Trophoblast cell (in vitro differentiated cells and primary cell): ENCODE measurements at regions not wholly inside any gene's neighbourhood (a gene's known extent, or its start where the extent isn't known, plus 50 kb on each side); places are given as distances from the start of the nearest gene placed in this dataset.

Experiments
- DNase-seq, 2 donors: peaks; one replicate each; pipeline ENCODE4 v3.0.0-alpha.2; 2016
- H2AFZ ChIP-seq: 2 replicates; pipeline ENCODE4 v1.6.1; 2013; ENCODE audit warnings: low read length, moderate library complexity, mild to moderate bottlenecking; ENCODE audit not compliant: insufficient read depth, poor library complexity
- H2AK5ac ChIP-seq: 2 replicates; pipeline ENCODE4 v1.6.1; 2013; ENCODE audit warnings: mild to moderate bottlenecking, low read length
- H2BK120ac ChIP-seq: 2 replicates; pipeline ENCODE4 v1.6.1; 2013; ENCODE audit warnings: low read length, mild to moderate bottlenecking, moderate library complexity; ENCODE audit not compliant: insufficient read depth, poor library complexity
- H2BK12ac ChIP-seq: 2 replicates; pipeline ENCODE4 v1.6.1; 2013; ENCODE audit warnings: mild to moderate bottlenecking, low read length, moderate library complexity
- H2BK5ac ChIP-seq: 2 replicates; pipeline ENCODE4 v1.6.1; 2013; ENCODE audit warnings: low read length, low read depth, moderate library complexity, mild to moderate bottlenecking; ENCODE audit not compliant: poor library complexity
- H3K14ac ChIP-seq: 2 replicates; pipeline ENCODE4 v1.6.1; 2013; ENCODE audit warnings: mild to moderate bottlenecking, low read length
- H3K18ac ChIP-seq: 2 replicates; pipeline ENCODE4 v1.6.1; 2013; ENCODE audit warnings: mild to moderate bottlenecking, low read length
- H3K23ac ChIP-seq: 2 replicates; pipeline ENCODE4 v1.6.1; 2013; ENCODE audit warnings: low read length
- H3K27ac ChIP-seq: 2 replicates; pipeline ENCODE4 v1.5.1; 2013; ENCODE audit warnings: low read depth, mild to moderate bottlenecking, inconsistent platforms, low read length, moderate library complexity
- H3K27me3 ChIP-seq: 2 replicates; pipeline ENCODE4 v1.6.1; 2013; ENCODE audit warnings: inconsistent platforms, mild to moderate bottlenecking, low read length, moderate library complexity; ENCODE audit not compliant: insufficient read depth
- H3K36me3 ChIP-seq, 2 experiments: 1 replicate in 1 of 2; 2 replicates in 1 of 2; pipeline ENCODE4 v1.6.1; 2013; ENCODE audit warnings: low read length in 2 of 2, mild to moderate bottlenecking in 2 of 2, moderate library complexity in 1 of 2; ENCODE audit not compliant: insufficient read depth in 2 of 2, control insufficient read depth in 1 of 2
- H3K4ac ChIP-seq: 2 replicates; pipeline ENCODE4 v1.6.1; 2013; ENCODE audit warnings: low read depth, mild to moderate bottlenecking, low read length, moderate library complexity
- H3K4me1 ChIP-seq, 2 experiments: 1 replicate in 1 of 2; 2 replicates in 1 of 2; pipeline ENCODE4 v1.6.1; 2013; ENCODE audit warnings: low read length in 2 of 2, mild to moderate bottlenecking in 2 of 2, moderate library complexity in 1 of 2; ENCODE audit not compliant: insufficient read depth in 2 of 2, control insufficient read depth in 1 of 2
- H3K4me2 ChIP-seq: 2 replicates; pipeline ENCODE4 v1.6.1; 2013; ENCODE audit warnings: inconsistent platforms, mild to moderate bottlenecking, low read length, moderate library complexity
- H3K4me3 ChIP-seq: 2 replicates; pipeline ENCODE4 v1.5.1; 2013; ENCODE audit warnings: mild to moderate bottlenecking, low read depth, low read length, inconsistent platforms
- H3K79me1 ChIP-seq: one replicate; pipeline ENCODE4 v1.6.1; 2013; ENCODE audit warnings: low read length
- H3K79me2 ChIP-seq: 2 replicates; pipeline ENCODE4 v1.6.1; 2013; ENCODE audit warnings: low read length, mild to moderate bottlenecking; ENCODE audit not compliant: control insufficient read depth, insufficient read depth, poor library complexity
- H3K9ac ChIP-seq: 2 replicates; pipeline ENCODE4 v1.6.1; 2013; ENCODE audit warnings: mild to moderate bottlenecking, low read length
- H3K9me3 ChIP-seq: 2 replicates; pipeline ENCODE4 v1.6.1; 2013; ENCODE audit warnings: low read depth, mild to moderate bottlenecking, control low read depth, inconsistent platforms, low read length; ENCODE audit not compliant: insufficient read depth
- H4K12ac ChIP-seq: 2 replicates; pipeline ENCODE4 v1.6.1; 2013; ENCODE audit warnings: low read depth, mild to moderate bottlenecking, low read length, moderate library complexity
- H4K8ac ChIP-seq: 2 replicates; pipeline ENCODE4 v1.6.1; 2013; ENCODE audit warnings: low read depth, mild to moderate bottlenecking, low read length, moderate library complexity
- H4K91ac ChIP-seq: one replicate; pipeline ENCODE4 v1.6.1; 2013; ENCODE audit warnings: low read depth, mild to moderate bottlenecking, low read length, moderate library complexity
- WGBS: extraction: QIAGEN DNeasy Blood & Tissue Kit; methylation state at CpG from one replicate; pipeline ENCODE4 v1.1.7; 2013; ENCODE audit warnings: missing lambda C conversion rate; ENCODE audit not compliant: insufficient read length, insufficient coverage; ENCODE audit errors: extremely low coverage; 5-methylcytosine and 5-hydroxymethylcytosine counted together

GRCh38 chr1:87578464-87578863 lies 249.8 kb downstream of the LMO4 start:
- H3K79me2 ChIP-seq: no peaks in the 10 kb centered on the region
- no peak overlapping the region for H3K4me2 ChIP-seq
- H3K79me1 ChIP-seq: no peaks in the 10 kb centered on the region
- no peak overlapping the region for H2BK5ac ChIP-seq
- WGBS: no CpG with 5 or more reads among the region's 3 CpGs
- no peak overlapping the region for H3K23ac ChIP-seq
- no peak overlapping the region for H2BK120ac ChIP-seq
- no peak overlapping the region for H4K12ac ChIP-seq
- H3K27me3 ChIP-seq: no peaks in the 10 kb centered on the region
- no peak overlapping the region for H3K4ac ChIP-seq
- H2AK5ac ChIP-seq: no peak overlapping the region
- no peaks in the 10 kb centered on the region for H3K36me3 ChIP-seq
- H4K91ac ChIP-seq: no peak overlapping the region
- H4K8ac ChIP-seq: no peak overlapping the region
- H3K9ac ChIP-seq: no peak overlapping the region
- DNase-seq: no peak
- no peak overlapping the region for H3K27ac ChIP-seq
- no peak overlapping the region for H2BK12ac ChIP-seq
- no peaks in the 10 kb centered on the region for H3K9me3 ChIP-seq
- H3K14ac ChIP-seq: no peak overlapping the region
- H2AFZ ChIP-seq: no peak overlapping the region
- no peaks in the 10 kb centered on the region for H3K4me1 ChIP-seq
- no peak overlapping the region for H3K4me3 ChIP-seq
- H3K18ac ChIP-seq: no peak overlapping the region

GRCh38 chr1:87583459-87583858 lies 254.8 kb downstream of the LMO4 start:
- no peak overlapping the region for H2BK5ac ChIP-seq
- H4K12ac ChIP-seq: no peak overlapping the region
- H3K79me1 ChIP-seq: no peaks in the 10 kb centered on the region
- H2BK12ac ChIP-seq: no peak overlapping the region
- no peak overlapping the region for H3K14ac ChIP-seq
- no peak overlapping the region for H3K4me2 ChIP-seq
- H3K4ac ChIP-seq: no peak overlapping the region
- H3K79me2 ChIP-seq: no peaks in the 10 kb centered on the region
- H3K36me3 ChIP-seq: no peaks in the 10 kb centered on the region
- no peak overlapping the region for H3K9ac ChIP-seq
- no peak overlapping the region for H3K23ac ChIP-seq
- H3K4me3 ChIP-seq: no peak overlapping the region
- H3K18ac ChIP-seq: no peak overlapping the region
- H4K91ac ChIP-seq: no peak overlapping the region
- no peak overlapping the region for H2BK120ac ChIP-seq
- no peaks in the 10 kb centered on the region for H3K27me3 ChIP-seq
- no peaks in the 10 kb centered on the region for H3K4me1 ChIP-seq
- H3K27ac ChIP-seq: no peak overlapping the region
- no CpG with 5 or more reads among the region's 4 CpGs for WGBS
- no peak overlapping the region for H4K8ac ChIP-seq
- no peak overlapping the region for H2AK5ac ChIP-seq
- H3K9me3 ChIP-seq: no peaks in the 10 kb centered on the region
- H2AFZ ChIP-seq: no peak overlapping the region
- DNase-seq: no peak

GRCh38 chr1:87584586-87584985 lies 255.9 kb downstream of the LMO4 start:
- Histone ChIP-seq H3K4ac (no peak overlapping the region), H3K4me3 (no peak overlapping the region), H4K91ac (no peak overlapping the region), H3K14ac (no peak overlapping the region), H3K4me1 (no peaks in the 10 kb centered on the region), H3K18ac (no peak overlapping the region), H3K4me2 (no peak overlapping the region), H3K9ac (no peak overlapping the region), H3K23ac (no peak overlapping the region), H4K12ac (no peak overlapping the region), H3K27ac (no peak overlapping the region), H2BK12ac (no peak overlapping the region), H2AFZ (no peak overlapping the region), H4K8ac (no peak overlapping the region), H2BK120ac (no peak overlapping the region), H3K79me2 (no peaks in the 10 kb centered on the region), H2AK5ac (no peak overlapping the region), H2BK5ac (no peak overlapping the region), H3K9me3 (no peaks in the 10 kb centered on the region), H3K36me3 (no peaks in the 10 kb centered on the region), H3K79me1 (no peaks in the 10 kb centered on the region), H3K27me3 (no peaks in the 10 kb centered on the region)
- WGBS: no CpG with 5 or more reads among the region's 1 CpG
- no peak for DNase-seq

DNA sequence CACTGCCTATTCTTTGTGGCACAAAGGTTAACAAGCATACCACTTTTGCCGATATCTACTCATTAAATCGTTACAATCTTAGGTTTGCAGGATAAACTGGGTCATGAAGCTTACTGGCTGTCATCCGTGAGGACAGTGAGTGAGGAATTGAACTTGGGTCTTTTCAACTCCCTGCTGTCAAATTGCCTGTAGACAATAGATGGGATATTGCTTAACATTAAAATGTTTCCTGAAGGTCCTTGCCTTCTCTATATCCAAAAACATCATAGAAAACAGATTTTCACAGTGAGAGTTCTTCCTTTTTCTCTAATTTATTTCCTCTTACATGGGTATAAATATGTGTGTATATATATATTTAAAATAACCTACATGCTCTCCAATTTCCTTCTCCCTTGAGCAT lies 257.8 kb downstream of the LMO4 start:
- WGBS: no CpG with 5 or more reads among the region's 3 CpGs
- H3K79me1 ChIP-seq: no peaks in the 10 kb centered on the region
- H4K91ac ChIP-seq: no peak overlapping the region
- H3K9ac ChIP-seq: no peak overlapping the region
- no peak overlapping the region for H3K23ac ChIP-seq
- H2BK5ac ChIP-seq: no peak overlapping the region
- H3K27me3 ChIP-seq: no peaks in the 10 kb centered on the region
- no peak overlapping the region for H3K4ac ChIP-seq
- no peak overlapping the region for H3K4me2 ChIP-seq
- H2AK5ac ChIP-seq: no peak overlapping the region
- no peak overlapping the region for H3K14ac ChIP-seq
- no peak overlapping the region for H4K12ac ChIP-seq
- H3K4me1 ChIP-seq: no peaks in the 10 kb centered on the region
- H4K8ac ChIP-seq: no peak overlapping the region
- no peak overlapping the region for H2AFZ ChIP-seq
- no peak overlapping the region for H3K18ac ChIP-seq
- H2BK12ac ChIP-seq: no peak overlapping the region
- no peaks in the 10 kb centered on the region for H3K36me3 ChIP-seq
- H3K9me3 ChIP-seq: no peaks in the 10 kb centered on the region
- H3K4me3 ChIP-seq: no peak overlapping the region
- no peak overlapping the region for H2BK120ac ChIP-seq
- no peak for DNase-seq
- H3K27ac ChIP-seq: no peak overlapping the region
- no peaks in the 10 kb centered on the region for H3K79me2 ChIP-seq
